ENCODE measurements at regions not wholly inside any gene's neighbourhood (a gene's known extent, or its start where the extent isn't known, plus 50 kb on each side); places are given as distances from the start of the nearest gene placed in this dataset.
"Not testable (repeated sequence)": the region's sequence is repeated elsewhere in the genome, so short reads cannot be mapped to it uniquely, and the experiment has no call there.

DNA sequence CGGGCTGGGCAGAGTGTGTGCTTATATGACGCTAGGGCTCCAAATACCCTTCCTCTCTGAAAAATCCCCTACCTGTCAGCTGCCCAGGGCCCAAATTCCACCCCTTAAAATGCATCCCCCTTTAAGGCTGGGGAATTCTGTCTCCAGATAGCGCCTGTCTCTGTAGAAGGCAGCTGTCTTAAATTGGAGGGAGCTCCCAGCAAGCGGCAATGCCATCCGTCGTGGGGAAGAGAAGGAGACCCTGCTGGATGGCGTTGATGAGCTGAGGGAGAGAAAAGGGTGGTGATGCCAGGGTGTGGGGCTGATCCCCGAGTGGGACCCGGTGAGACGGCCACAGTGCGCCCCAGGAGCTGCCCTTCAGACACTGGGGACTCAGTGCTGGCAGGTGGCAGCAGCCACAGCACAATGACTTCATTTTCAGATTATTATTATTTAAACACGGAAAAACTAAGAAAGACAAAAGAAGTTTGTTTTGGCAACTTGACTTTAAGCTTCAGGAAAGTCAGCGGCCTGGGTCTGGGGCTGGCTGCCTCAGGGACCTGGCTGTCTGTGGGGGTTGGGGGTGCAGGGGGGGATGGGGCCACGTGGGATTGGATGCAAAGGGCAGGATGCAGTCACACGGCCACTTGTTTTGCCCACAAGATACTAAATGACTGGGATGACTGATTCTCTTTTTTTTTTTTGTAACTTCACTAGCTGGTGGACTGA is 152.8 kb downstream of the TFCP2L1 start:
- DNase-seq (ENCODE audit: low read depth) = no peak

DNA sequence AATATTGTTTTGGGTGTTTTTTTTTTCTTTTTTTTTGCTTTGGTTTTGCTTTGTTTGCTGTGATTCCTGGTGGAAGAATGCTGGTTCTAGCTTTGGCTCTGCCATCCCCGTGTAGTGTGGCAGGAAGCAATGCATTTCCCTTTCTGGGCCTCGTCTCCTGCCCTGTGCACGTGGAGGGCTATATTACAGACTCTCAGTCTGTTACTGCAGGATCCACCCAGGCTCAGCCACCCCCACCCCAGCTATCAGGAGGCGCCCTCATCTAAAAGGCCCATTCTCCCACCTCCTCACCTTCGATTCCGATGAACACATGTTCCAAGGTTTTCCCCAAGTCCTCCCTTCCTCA is 152.3 kb downstream of the TFCP2L1 start:
- DNase-seq (ENCODE audit: low read depth) = no peak

DNA sequence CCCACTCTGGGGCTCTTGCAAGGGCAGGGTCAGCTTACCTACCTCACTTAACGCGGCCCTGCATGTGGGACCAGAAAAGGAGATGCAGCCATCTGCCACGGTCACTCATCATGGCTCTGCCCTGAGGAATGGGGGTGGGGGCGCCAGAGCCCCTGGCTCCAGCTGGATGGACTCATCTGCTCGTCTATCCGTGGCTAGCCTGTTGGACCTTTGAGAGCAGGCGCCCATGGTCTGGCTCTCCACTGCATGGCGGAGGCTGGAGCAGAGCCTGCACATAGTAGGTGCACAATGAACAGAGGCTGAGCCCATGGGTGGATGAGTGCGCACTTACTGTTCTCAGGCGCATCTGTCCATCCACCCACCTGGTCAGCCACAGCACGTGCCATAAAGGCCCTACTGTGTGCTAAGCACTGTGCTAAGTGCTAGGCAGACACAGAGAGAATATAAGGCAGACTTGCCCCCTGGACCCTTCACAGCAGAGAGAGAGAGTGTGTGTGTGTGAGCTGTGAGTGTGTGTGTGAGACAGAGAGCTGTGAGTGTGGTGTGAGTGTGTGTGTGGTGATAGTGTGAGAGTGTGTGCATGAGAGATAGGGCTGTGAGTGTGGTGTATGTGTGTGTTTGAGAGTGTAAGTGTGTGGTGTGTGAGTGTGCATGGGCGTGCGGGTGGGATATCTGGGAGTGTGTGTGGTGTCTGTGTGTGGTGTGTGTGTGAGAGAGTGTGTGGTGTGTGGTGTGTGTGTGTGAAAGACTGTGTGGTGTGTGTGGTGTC is 151.3 kb downstream of the TFCP2L1 start:
- no peak for DNase-seq (ENCODE audit: low read depth)

DNA sequence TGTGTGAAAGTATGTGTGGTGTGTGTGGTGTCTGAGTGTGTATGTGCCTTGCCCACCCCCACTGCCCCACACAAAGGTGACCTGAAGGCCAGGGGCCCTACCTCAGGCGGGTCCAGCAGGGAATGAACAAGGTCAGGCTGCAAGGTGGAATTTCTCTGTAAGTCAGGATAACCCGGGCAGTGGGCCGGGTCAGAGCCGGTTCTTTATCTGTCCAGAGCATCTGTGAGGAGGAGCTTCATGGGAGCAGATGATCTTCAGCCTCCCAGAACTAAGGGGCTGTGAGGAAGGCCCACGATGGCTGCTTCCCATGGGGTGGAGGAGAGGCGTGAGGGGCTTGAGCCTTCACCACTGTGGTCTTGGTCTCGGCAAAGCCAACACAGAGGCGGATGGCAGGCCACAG is 150.3 kb downstream of the TFCP2L1 start:
- DNase-seq (ENCODE audit: low read depth) = no peak

DNA sequence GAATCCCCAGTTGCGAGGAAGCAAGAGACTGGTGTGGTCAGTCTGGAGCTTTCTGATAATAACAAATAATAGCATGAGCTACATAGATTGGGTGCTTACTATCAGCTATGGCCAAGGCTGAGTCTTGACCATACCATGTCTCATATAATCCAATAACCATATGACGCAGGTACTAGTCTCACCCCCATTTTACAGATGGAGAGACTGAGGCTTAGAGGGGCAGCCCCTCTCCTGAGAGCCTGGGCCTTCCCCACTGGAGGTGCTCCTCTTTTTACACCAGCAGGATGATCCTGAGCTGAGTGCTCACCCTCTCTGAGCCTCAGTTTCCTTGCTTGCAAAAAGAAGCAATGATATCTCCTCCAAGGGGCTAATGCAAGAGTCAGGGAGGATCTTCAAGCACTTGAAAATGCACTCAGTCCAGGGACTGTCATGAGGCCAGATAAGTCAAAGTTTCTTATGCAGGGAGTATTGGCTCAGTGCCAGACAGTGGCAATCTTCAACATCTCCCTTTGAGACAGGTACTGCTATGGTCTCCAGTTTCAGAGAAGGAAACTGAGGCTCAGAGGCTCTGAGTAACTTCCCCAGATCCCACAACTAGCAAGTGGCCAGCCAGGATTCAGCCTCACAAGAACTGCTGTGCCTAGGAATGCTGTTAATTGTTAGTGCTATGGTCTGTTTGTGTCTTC is 149.7 kb downstream of the TFCP2L1 start:
- no peak for DNase-seq (ENCODE audit: low read depth)

DNA sequence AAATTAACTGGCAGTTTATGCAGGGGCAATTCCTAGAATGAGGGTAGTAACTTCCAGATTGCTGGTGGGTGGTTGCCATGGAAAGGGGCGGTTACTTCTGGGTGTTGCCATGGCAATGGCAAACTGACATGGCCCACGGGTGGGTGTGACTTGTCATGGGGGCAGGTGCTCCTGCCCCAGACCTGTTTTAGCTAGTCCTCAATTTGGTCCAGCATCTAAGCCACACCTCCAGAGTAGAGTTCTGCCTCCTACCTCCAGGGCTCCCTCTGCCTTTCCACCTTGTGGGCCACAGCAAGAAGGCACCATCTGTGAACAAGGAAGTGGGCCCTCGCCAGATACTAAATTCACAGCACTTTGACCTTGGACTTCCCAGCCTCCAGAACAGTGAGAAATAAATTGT is 148.7 kb downstream of the TFCP2L1 start:
- no peak for DNase-seq (ENCODE audit: low read depth)

DNA sequence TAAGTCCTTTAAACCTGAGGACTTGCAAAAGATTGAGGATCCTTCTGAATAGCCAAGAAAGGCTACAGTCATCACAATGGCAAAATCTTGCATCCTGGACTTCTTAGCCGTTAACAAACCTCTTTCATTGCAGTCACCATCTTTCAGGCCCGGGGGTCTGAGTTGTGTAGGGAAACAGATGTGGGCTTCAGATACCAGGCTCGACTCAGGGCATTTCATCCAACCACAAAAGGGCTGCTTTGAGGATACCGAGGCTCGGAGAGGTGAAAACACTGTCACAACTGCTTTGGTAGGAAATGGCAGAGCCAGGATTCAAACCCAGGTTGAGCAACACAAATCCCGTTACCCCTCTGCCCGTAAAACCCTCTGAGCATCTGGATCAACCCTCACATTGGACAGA is 147.4 kb downstream of the TFCP2L1 start:
- DNase-seq (ENCODE audit: low read depth) = no peak

DNA sequence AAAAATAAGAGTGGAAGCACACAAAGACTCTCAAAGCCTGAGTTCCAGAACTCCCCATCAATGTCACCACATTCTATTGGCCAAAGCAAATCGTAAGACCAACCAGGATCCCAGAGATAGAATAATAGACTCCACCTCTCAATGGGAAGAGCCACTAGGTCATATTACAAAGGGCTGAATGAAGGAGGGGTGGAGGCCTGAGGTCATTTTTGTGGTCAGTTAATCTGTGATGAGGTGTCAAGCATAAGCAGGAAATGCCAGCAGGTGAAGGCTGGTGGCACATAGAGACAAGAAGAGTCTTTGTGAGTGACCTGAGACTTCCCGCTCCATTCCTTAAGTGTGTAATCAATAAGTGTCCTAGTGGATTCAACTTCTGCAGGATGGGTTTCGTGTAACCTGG is 144.3 kb downstream of the TFCP2L1 start:
- no peak for DNase-seq (ENCODE audit: low read depth)

DNA sequence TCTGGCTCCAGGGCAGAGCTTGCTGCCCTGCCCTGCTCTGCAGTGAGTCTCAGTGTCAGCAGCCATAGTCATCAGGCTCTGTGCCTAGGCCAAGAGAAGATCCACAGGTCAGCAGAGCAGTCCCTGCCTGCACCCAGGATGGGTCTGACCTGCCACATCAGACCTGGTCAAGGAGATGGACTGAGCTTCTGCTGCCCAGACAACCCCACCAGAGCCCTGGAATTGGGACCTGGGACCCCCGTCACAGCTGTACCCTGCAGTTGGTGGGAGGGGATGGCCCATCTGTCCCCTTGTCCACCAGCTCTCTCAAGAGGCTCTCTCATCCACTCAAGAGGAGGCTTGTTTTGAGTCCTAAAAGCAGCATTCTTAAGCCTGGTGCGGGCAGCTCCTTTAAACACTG is 142.6 kb downstream of the TFCP2L1 start:
- DNase-seq (ENCODE audit: low read depth) = no peak

DNA sequence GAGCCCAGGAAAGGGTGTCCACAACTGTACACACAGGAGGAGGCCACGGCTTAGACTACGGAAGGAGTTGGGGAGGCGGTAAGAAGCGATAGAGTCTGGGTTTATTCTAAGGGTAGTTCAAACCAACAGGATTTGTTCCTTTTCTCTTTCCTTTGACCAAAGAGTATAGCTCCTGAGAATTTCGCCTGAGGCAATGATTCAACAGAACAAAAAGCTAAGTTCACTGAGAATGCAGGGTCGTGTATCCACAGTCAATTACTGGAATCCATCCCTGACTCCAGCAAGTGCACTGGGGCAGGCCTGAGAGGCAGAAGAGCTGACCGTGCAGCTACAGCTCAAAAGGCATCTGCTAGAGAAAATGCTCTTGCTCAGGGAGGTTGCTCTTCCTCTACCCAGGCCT is 140.9 kb downstream of the TFCP2L1 start:
- DNase-seq (ENCODE audit: low read depth) = no peak

DNA sequence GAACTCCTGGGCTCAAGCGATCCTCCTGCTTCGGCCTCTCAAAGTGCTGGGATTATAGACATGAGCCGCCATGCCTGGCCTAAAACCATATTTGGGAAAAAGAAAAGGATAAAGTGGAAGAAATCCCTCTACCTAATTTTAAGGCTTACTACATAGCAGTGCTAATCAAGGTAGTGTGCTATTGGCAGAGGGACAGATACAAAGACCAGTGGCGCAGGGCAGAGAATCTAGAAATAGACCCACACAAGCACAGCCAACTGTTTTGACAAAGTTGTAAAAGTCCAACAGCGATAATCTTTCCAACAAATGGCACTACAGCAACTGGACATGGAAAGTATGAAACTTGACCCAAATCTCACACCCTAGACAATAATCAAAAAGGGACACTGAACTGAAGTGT is 138.4 kb downstream of the TFCP2L1 start:
- DNase-seq (ENCODE audit: low read depth) = no peak

DNA sequence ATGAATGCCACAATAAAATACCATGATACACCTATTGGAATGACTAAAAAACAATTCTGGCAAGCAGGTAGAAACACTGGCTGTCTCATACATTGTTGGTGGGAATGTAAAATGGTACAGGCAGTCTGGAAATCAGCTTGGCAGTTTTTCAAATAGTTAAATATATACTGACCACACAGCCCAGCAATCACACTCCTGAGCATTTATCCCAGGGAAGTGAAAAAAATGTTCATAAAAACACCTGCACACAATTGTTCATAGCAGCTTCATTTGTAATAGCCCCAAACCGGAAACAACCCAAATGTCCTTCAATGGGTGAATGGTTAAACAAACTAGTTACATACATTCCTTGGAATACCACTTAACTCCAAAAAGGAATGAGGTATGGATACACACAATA is 137.2 kb downstream of the TFCP2L1 start:
- peak; percentile 52 for DNase-seq (ENCODE audit: low read depth)

DNA sequence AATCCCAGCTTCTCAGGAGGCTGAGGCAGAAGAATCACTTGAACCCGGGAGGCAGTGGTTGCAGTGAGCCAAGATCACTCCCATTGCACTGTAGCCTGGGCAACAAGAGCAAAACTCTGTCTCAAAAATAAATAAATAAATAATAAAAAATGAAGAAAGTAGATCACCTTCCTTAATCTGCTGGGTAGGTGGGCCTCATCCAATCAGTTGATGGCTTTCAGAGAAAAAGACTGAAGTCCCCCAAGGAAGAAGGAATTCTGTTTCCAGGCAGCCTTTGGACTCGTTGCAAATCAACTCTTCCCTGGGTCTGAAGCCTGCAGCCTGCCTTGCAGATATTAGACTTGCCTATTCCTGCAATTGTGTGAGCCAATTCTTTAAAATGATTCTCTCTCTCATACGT is 136.5 kb downstream of the TFCP2L1 start:
- no peak for DNase-seq (ENCODE audit: low read depth)

DNA sequence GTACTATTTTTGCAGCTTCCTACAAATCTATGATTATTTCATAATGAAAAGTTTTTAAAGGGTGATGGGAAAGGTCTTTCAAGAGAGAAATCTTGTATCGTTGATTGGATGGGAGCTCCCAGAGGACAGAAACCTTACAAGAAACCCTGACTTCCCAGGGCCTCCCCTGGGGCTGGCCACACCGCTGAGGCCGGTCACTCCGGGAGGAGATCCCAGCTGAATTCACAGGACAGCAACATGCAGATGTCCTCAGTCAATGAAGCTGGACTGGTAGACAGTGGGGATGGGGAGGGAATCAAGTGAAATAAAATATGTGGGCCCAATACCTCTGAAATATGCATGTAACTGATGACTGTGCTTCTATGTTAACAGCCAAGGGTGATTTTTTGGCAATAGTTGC is 135.6 kb downstream of the TFCP2L1 start:
- no peak for DNase-seq (ENCODE audit: low read depth)

DNA sequence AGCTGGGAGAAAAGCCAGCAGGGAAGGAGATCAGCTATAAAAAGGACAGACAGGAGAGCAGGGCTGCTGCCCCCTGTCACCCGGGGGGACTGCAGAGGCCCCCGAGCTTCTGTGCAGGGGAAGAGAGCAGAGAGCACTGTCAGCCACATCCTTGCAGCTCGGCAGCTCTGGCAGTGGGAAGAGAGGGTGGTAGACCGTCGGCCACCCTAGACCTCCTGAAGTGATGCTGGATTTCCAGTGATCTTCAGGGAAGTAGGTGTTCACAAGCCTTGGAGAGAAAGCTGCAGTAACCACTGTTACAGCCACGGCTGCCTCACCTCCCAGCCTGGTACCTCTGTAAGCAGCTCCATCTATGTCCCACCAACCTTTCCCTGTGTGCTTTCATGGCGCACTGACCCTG is 134.9 kb downstream of the TFCP2L1 start:
- DNase-seq (ENCODE audit: low read depth) = no peak

DNA sequence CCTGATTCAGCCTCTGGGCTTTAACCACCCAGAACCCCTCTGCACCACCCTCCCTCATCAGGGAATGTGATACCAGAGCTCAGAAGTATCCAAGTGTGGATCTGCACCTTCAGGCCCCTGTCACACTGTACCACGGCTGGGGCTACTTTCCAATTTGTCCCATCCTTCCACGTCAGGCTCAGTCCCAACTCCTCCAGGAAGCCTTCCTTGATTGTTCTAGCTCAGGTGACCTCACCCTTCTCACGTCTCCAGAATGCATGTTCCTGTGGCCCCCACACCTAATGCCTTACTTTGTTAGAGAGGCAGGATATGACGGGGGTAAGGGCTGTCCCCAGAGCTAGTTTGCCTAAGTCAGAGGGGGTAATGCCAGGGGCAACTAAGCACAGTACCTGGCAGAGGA is 134.3 kb downstream of the TFCP2L1 start:
- DNase-seq (ENCODE audit: low read depth) = no peak

DNA sequence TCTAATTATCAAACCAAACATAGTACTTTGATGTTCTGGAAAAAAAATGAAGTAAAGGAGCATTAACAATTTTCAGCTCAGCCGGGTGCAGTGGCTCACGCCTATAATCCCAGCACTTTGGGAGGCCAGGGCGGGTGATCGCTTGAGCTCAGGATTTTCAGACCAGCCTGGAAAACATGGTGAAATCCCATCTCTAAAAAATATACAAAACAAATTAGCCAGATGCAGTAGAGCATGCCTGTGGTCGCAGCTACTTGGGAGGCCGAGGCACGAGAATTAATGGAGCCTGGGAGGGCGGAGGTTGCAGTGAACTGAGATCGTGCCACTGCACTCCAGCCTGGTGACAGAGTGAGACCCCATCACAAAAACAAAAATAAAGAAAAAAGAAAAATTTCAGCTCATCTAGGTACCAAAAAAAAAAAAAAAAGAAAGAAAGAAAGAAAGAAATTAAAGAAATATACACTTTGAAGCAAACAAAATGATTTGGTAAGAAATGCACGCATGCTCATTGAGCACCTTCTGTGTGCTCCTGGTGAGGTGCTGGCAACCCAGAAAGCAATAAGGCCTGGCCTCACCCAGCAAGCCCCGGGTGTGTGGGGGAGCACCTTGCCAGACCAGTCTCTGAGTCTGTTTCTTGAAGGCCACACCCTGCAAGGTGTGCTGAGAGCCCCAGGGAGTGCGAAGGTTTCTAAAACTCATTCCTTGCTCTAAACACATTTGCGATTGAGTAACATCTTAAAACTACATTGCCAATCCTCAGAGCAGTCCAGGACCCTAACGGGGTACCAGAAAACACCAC is 133.5 kb downstream of the TFCP2L1 start:
- no peak for DNase-seq (ENCODE audit: low read depth)

DNA sequence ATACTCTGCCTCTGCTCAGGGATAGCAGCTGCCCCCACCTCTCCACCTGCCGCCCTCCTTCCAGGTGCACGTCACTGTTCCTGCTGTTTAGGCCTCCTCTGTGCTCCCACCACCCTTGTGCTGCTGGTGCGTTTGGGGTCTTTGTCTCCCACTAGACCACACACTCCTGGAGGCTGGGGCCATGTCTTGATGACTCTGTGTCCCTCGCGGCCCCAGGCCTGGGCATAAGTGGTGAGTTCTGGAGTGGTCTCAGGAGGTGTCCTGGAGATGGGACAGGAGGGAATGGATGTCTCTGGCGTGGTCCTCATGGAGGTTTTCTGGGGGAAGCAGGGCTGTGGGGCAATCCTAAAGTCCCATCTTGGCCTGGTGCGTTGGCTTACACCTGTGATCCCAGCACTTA is 132.1 kb downstream of the TFCP2L1 start:
- no peak for DNase-seq (ENCODE audit: low read depth)

DNA sequence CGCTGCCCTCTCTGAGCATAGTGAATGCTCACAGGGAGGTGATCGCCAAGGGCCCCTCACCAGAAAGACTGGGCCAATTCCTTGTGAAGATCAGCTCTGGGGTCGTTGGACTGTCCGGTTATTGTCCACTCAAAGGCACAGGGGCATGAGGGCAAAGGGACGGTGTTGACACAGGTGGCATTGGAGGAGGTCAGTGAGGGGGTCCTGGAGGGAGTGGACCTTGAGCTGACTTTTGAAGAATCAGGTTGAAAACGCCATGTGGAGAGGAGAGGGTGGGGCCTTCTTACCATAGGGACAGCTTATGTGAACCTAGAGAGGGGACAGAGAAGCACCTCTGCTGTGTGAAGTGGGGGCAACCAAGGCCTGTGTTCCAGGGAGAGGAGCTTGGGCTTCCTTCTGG is 131.5 kb downstream of the TFCP2L1 start:
- DNase-seq (ENCODE audit: low read depth) = no peak

DNA sequence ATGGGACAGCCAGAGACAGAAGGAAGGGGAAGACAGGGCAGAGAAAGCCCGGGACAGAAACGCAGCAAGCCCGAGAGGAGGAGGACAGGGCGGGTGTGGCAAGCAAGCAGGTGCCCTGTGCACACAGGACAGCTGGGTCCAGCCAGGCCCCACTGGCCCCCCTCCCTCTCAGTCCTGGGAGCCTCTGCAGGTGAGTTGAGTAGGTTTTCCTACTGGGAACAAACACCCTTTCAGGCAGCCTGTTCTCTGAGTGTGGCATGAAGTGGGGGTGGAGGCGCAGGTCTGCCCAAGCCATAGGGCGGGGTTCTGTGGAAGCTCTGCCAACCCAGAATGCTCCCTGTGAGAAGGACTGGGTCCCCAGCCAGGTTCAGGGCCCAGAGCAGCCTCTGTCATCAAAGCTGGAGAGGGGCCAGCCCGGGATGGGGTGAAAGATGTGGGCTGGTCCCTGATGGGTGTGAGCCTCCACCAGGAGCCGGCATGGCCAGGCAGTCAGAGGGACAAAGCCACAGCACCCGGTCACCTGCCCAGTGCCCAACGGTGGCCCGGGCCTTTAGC is 129.4 kb downstream of the TFCP2L1 start:
- no peak for DNase-seq (ENCODE audit: low read depth)

DNA sequence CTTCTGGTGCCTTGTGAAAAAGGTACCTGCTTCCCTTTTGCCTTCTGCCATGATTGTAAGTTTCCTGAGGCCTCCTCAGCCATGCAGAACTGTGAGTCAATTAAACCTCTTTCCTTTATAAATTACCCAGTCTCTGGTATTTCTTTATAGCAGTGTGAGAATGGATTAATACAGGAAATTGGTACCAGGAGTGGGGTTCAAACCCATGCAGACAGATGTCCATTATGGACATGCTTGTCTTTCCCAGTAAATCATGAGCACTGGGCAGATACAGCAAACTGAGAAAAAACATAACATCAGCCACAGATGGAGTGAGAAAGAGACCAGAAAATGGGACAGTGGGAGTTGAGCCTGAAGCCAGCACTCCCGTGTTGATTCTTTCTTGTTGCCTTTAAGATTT is 127.5 kb downstream of the TFCP2L1 start:
- DNase-seq (ENCODE audit: low read depth) = not testable (repeated sequence)

All from HT1080 (cell line).